ENCODE measurements at regions not wholly inside any gene's neighbourhood (a gene's known extent, or its start where the extent isn't known, plus 50 kb on each side); places are given as distances from the start of the nearest gene placed in this dataset.

GRCh38 chr5:93674866-93675459, 66.4 kb downstream of the POU5F2 start:
- 90 to 95% methylated on average over 1 of the region's 1 CpG for WGBS, 2 donors
- H3K4me1 ChIP-seq = peaks cover 0 to 11% (median 6%) of the 10 kb centered on the region in 4 donors
- DNase-seq (no peak), ATAC-seq (ENCODE audit: low FRiP score in 2 of 2) (no peak)
- no peak for TF ChIP-seq POLR2A (IDR thresholded peaks at IDR 0.05)
- no peak for TF ChIP-seq CTCF (IDR thresholded peaks at IDR 0.05)
- TF ChIP-seq POLR2AphosphoS5 (IDR thresholded peaks at IDR 0.05) = no peak
- no peak for TF ChIP-seq EP300 (IDR thresholded peaks at IDR 0.05)
- no peaks in the 10 kb centered on the region for H3K36me3 ChIP-seq
- H3K9me3 ChIP-seq = no peaks in the 10 kb centered on the region
- H3K27me3 ChIP-seq = no peaks in the 10 kb centered on the region
- no peak overlapping the region for H3K27ac ChIP-seq
- no peak overlapping the region for H3K4me3 ChIP-seq

- TF ChIP-seq EP300 (IDR thresholded peaks at IDR 0.05) (no peak), POLR2A (IDR thresholded peaks at IDR 0.05) (no peak)
- Histone ChIP-seq H3K27ac (no peak overlapping the region), H3K36me3 (no peaks in the 10 kb centered on the region), H3K4me1 (peaks cover 0 to 11% (median 6%) of the 10 kb centered on the region in 4 donors), H3K27me3 (no peaks in the 10 kb centered on the region), H3K9me3 (no peaks in the 10 kb centered on the region), H3K4me3 (no peak overlapping the region)
- no peak for DNase-seq
- WGBS, 2 donors = 71 to 74% methylated on average over 5 of the region's 5 CpGs
- no peak for ATAC-seq (ENCODE audit: low FRiP score in 2 of 2)
Measured at GRCh38 chr5:93674138-93674537, 67.3 kb downstream of the POU5F2 start.

- H3K4me3 ChIP-seq = no peak overlapping the region
- WGBS, 2 donors = 63% methylated on average over 4 of the region's 4 CpGs
- H3K9me3 ChIP-seq = no peaks in the 10 kb centered on the region
- no peaks in the 10 kb centered on the region for H3K27me3 ChIP-seq
- H3K4me1 ChIP-seq = peaks cover 0 to 11% (median 6%) of the 10 kb centered on the region in 4 donors
- ATAC-seq (ENCODE audit: low FRiP score in 2 of 2) = no peak
- no peak for TF ChIP-seq CTCF (IDR thresholded peaks at IDR 0.05)
- TF ChIP-seq POLR2AphosphoS5 (IDR thresholded peaks at IDR 0.05) = no peak
- no peak for TF ChIP-seq POLR2A (IDR thresholded peaks at IDR 0.05)
- TF ChIP-seq EP300 (IDR thresholded peaks at IDR 0.05) = no peak
- H3K27ac ChIP-seq = no peak overlapping the region
- H3K36me3 ChIP-seq = no peaks in the 10 kb centered on the region
- DNase-seq = no peak
Measured at GRCh38 chr5:93673316-93673954, 68.0 kb downstream of the POU5F2 start.

GRCh38 chr5:93665648-93666047, 75.8 kb downstream of the POU5F2 start:
- Histone ChIP-seq H3K27ac (no peak overlapping the region), H3K4me3 (no peak overlapping the region), H3K9me3 (no peaks in the 10 kb centered on the region), H3K36me3 (no peaks in the 10 kb centered on the region), H3K4me1 (no peaks in the 10 kb centered on the region), H3K27me3 (no peaks in the 10 kb centered on the region)
- TF ChIP-seq CTCF (IDR thresholded peaks at IDR 0.05) (no peak), EP300 (IDR thresholded peaks at IDR 0.05) (no peak), POLR2AphosphoS5 (IDR thresholded peaks at IDR 0.05) (no peak), POLR2A (IDR thresholded peaks at IDR 0.05) (no peak)
- 80 to 84% methylated on average over 7 of the region's 7 CpGs for whole genome bisulfite sequencing, 2 donors
- ATAC-seq (ENCODE audit: low FRiP score in 2 of 2) = no peak
- no peak for DNase-seq

- Histone ChIP-seq H3K4me1 (no peaks in the 10 kb centered on the region), H3K27ac (no peak overlapping the region), H3K4me3 (no peak overlapping the region), H3K36me3 (no peaks in the 10 kb centered on the region), H3K27me3 (no peaks in the 10 kb centered on the region), H3K9me3 (no peaks in the 10 kb centered on the region)
- DNase-seq (no peak), ATAC-seq (ENCODE audit: low FRiP score in 2 of 2) (no peak)
- WGBS, 2 donors = 69 to 96% methylated on average over 1 of the region's 1 CpG
- TF ChIP-seq EP300 (IDR thresholded peaks at IDR 0.05) = no peak
- no peak for TF ChIP-seq POLR2AphosphoS5 (IDR thresholded peaks at IDR 0.05)
- no peak for TF ChIP-seq CTCF (IDR thresholded peaks at IDR 0.05)
- no peak for TF ChIP-seq POLR2A (IDR thresholded peaks at IDR 0.05)
Measured at GRCh38 chr5:93660677-93661076, 77.7 kb downstream of the NR2F1 start.

Measured in upper lobe of left lung (tissue), 6 donors.